ENCODE measurements at regions not wholly inside any gene's neighbourhood (a gene's known extent, or its start where the extent isn't known, plus 50 kb on each side); places are given as distances from the start of the nearest gene placed in this dataset.

- no peak for TF ChIP-seq CTCF (IDR thresholded peaks at IDR 0.05)
- no peak for TF ChIP-seq POLR2A (IDR thresholded peaks at IDR 0.05)
- no peak for TF ChIP-seq EP300 (IDR thresholded peaks at IDR 0.05)
Measured at GRCh38 chr14:66119606-66120231, 366.5 kb upstream of the CCDC196 start.
